ENCODE measurements at regions not wholly inside any gene's neighbourhood (a gene's known extent, or its start where the extent isn't known, plus 50 kb on each side); places are given as distances from the start of the nearest gene placed in this dataset.

DNA sequence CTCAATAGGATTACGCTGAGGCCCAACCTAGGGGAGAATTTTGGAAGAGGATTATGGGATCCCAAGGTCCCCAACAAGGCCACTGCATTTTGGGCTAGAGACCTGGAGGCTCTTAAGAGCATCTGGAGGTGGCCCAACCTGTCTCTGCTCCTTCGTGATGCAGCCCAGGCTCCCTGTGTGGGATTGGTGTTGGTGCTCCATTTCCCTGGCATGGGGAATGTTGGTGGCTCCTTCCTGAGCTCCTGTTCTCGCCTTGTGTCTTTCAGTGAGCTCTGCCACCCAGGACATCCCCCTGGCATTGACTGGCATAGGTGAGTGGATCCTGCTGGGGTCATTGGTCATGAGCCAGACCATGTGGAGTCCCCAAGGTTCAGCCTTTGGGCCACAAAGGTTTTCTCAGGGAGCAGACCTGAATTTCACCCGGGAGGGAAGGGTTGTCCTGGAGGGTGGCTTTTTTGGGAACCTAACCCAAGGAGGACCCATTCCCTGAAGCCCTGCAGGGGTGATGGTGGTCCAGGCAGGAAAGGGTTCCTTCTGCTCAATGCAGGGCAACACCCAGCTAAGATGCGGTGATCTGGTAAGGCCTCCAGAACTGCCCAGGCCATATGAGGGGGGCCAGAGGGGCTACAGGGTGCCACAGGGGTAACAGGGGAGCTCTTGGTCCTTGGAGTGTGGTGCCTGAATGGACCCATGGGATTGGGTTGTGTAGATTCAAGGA is 202.5 kb downstream of the UBE3A start:
- Mint-ChIP-seq H3K36me3 (peaks cover 6% of the 10 kb centered on the region), H3K9me3 (peaks cover 13% of the 10 kb centered on the region), H3K27me3 (ENCODE audit: low read depth) (no peaks in the 10 kb centered on the region), H3K4me1 (no peaks in the 10 kb centered on the region), H3K4me3 (no peak overlapping the region), H3K27ac (no peak overlapping the region)
- DNase-seq (ENCODE audit: low spot score in 2 of 2, unreplicated experiment in 2 of 2) = no peak
- TF ChIP-seq, protein P1, sequence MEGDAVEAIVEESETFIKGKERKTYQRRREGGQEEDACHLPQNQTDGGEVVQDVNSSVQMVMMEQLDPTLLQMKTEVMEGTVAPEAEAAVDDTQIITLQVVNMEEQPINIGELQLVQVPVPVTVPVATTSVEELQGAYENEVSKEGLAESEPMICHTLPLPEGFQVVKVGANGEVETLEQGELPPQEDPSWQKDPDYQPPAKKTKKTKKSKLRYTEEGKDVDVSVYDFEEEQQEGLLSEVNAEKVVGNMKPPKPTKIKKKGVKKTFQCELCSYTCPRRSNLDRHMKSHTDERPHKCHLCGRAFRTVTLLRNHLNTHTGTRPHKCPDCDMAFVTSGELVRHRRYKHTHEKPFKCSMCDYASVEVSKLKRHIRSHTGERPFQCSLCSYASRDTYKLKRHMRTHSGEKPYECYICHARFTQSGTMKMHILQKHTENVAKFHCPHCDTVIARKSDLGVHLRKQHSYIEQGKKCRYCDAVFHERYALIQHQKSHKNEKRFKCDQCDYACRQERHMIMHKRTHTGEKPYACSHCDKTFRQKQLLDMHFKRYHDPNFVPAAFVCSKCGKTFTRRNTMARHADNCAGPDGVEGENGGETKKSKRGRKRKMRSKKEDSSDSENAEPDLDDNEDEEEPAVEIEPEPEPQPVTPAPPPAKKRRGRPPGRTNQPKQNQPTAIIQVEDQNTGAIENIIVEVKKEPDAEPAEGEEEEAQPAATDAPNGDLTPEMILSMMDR (IDR thresholded peaks at IDR 0.05; ENCODE audit: unreplicated experiment) = no peak

DNA sequence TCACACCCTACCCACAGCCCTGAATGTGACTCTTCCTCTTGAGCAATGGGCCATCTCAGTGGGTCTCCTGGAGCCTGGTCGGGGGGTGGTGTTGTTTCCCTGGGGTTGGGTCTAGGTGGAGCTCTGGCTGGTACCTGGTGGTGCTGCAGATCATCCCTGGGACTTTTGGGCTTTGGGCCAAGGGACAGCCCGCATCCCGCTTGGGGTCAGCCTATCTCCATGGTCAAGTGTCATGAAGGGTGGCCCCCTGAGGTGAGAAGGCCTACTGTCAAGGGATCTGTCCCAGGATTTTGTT is 202.0 kb downstream of the UBE3A start:
- Mint-ChIP-seq H3K36me3 (peaks cover 6% of the 10 kb centered on the region), H3K27ac (no peak overlapping the region), H3K9me3 (peaks cover 13% of the 10 kb centered on the region), H3K4me1 (no peaks in the 10 kb centered on the region), H3K4me3 (no peak overlapping the region), H3K27me3 (ENCODE audit: low read depth) (no peaks in the 10 kb centered on the region)
- TF ChIP-seq, protein P1 (IDR thresholded peaks at IDR 0.05; ENCODE audit: unreplicated experiment) = no peak
- DNase-seq (ENCODE audit: low spot score in 2 of 2, unreplicated experiment in 2 of 2) = no peak

DNA sequence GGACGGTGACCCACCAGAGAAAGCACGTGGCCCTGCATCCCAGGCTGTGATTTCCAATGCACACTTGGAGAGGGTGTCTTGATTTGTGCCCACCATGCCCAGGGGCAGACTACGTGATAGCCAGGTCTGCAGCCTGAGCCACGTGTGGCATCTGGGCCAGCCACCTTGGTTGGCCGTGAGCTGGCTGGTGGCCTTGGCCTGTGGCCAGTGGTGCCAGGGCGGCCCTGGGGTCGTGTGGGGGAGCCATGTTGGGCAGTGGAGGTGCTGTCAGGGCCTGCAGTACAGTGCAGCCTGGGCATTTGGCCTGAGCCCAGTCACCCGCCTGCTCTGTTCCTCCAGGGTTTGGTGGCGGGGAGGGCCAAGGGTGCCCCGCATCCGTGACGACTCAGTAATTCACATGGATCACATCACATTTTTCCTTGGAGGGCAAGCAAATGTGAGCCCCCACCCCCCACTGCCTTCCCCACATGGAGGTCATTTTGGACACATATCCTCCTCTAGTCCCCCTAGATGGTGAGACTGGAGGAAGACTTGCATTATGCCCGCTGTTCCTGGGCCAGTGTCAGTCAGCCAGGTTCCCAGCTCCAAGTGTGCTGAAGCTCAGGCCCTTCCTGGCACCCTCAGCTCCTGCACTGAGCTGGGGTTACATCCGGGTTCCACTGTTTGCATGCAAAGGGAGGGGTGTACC is 201.4 kb downstream of the UBE3A start:
- no peak overlapping the region for H3K27ac Mint-ChIP-seq
- peaks cover 6% of the 10 kb centered on the region for H3K36me3 Mint-ChIP-seq
- TF ChIP-seq, protein P1 (IDR thresholded peaks at IDR 0.05; ENCODE audit: unreplicated experiment) = no peak

DNA sequence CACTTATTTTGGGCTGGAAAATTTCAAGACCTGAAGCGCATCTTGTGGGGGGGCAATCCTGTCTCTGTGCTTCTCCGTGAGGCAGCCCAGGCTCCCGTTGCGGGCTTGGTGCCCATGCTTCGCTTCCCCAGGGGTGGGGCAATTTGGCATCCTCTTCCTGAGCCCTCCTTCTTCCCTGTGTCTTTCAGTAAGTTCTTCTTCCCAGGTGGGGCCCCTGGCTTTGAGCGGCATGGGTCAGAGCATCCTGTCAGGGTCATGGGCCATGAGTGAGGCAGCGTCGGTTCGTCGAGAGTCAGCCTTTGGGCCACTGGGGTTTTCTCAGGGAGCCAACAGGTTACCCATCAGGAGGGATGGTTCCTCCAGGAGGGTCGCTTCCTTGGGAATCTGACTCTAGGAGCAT is 200.7 kb downstream of the UBE3A start:
- Mint-ChIP-seq H3K4me3 (no peak overlapping the region), H3K4me1 (no peaks in the 10 kb centered on the region), H3K27me3 (ENCODE audit: low read depth) (no peaks in the 10 kb centered on the region), H3K9me3 (peaks cover 10% of the 10 kb centered on the region), H3K36me3 (peaks cover 6% of the 10 kb centered on the region), H3K27ac (no peak overlapping the region)
- TF ChIP-seq, protein P1 (IDR thresholded peaks at IDR 0.05; ENCODE audit: unreplicated experiment) = no peak
- DNase-seq (ENCODE audit: low spot score in 2 of 2, unreplicated experiment in 2 of 2) = no peak

More for the DNA sequence above, 201.4 kb downstream of the UBE3A start:
- Mint-ChIP-seq H3K27me3 (ENCODE audit: low read depth) (no peaks in the 10 kb centered on the region), H3K4me1 (no peaks in the 10 kb centered on the region), H3K4me3 (no peak overlapping the region), H3K9me3 (peaks cover 13% of the 10 kb centered on the region)
- DNase-seq (ENCODE audit: low spot score in 2 of 2, unreplicated experiment in 2 of 2) = no peak

DNA sequence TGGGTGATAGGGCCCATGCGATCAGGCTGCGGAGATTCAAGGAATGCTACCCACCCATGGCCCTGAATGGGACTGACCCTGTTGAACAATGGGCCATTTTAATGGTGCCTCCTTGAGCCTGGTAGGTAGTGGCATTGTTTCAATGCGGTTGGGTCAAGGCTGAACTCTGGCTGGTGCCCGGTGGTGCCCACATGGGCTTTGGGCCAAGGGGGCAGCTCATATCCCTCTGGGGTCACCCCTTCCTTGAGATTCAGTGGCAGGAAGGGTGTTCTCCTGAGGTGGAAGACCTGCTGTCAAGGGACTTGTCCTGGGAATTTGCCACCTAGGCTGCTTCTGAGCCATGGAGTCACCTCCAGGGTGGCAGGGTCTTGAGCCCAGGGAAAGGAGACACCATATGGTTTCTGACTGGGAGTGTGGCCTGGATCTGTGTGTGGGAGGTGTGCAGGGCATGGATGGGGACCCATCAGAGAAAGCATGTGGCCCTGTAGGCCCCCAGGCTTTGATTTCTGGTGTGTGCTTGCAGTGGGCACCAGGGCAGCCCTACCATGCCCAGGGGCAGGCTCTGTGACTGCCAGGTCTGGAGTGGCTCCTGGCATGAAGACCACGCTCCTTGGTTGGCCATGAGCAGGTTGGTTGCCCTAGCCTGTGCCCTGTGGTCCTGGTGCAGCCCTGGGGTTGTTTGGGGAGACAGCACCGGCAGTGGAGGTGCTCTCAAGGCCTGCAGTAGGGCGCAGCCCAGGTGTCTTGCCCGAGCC is 199.9 kb downstream of the UBE3A start:
- no peaks in the 10 kb centered on the region for H3K4me1 Mint-ChIP-seq
- peaks cover 5% of the 10 kb centered on the region for H3K36me3 Mint-ChIP-seq
- DNase-seq (ENCODE audit: low spot score in 2 of 2, unreplicated experiment in 2 of 2) = no peak
- H3K9me3 Mint-ChIP-seq = peaks cover 13% of the 10 kb centered on the region
- H3K27me3 Mint-ChIP-seq (ENCODE audit: low read depth) = no peaks in the 10 kb centered on the region
- H3K4me3 Mint-ChIP-seq = no peak overlapping the region
- TF ChIP-seq, protein P1 (IDR thresholded peaks at IDR 0.05; ENCODE audit: unreplicated experiment) = no peak
- no peak overlapping the region for H3K27ac Mint-ChIP-seq

All from mesothelial cell of epicardium (in vitro differentiated cells).